Effector memory CD4-positive, alpha-beta T cell (primary cell): ENCODE measurements at regions not wholly inside any gene's neighbourhood (a gene's known extent, or its start where the extent isn't known, plus 50 kb on each side); places are given as distances from the start of the nearest gene placed in this dataset.

Experiments used
- DNase-seq, 3 donors: peaks; one replicate each; pipeline ENCODE4 v3.0.0-alpha.2; 2020
- H3K27ac ChIP-seq: 2 replicates; pipeline ENCODE4 v1.7.0; 2013; ENCODE audit warnings: mild to moderate bottlenecking, low read length, moderate library complexity; ENCODE audit not compliant: insufficient read depth, poor library complexity, severe bottlenecking
- H3K27me3 ChIP-seq: replicated peaks from 2 replicates; pipeline ENCODE4 v1.7.0; 2013; ENCODE audit warnings: mild to moderate bottlenecking, low read length; ENCODE audit not compliant: insufficient read depth, control insufficient read depth, poor library complexity, severe bottlenecking
- H3K36me3 ChIP-seq: 2 replicates; pipeline ENCODE4 v1.7.0; 2013; ENCODE audit warnings: mild to moderate bottlenecking, low read length, moderate library complexity; ENCODE audit not compliant: control insufficient read depth, insufficient read depth
- H3K4me1 ChIP-seq: 2 replicates; pipeline ENCODE4 v1.7.0; 2013; ENCODE audit warnings: low read length, mild to moderate bottlenecking; ENCODE audit not compliant: control insufficient read depth, insufficient read depth, poor library complexity, severe bottlenecking
- H3K4me3 ChIP-seq: 2 replicates; pipeline ENCODE4 v1.7.0; 2013; ENCODE audit warnings: low read length, low read depth, mild to moderate bottlenecking; ENCODE audit not compliant: insufficient read depth, poor library complexity, severe bottlenecking
- H3K9me3 ChIP-seq: 2 replicates; pipeline ENCODE4 v1.7.0; 2013; ENCODE audit warnings: mild to moderate bottlenecking, low read length, moderate library complexity; ENCODE audit not compliant: control insufficient read depth

DNA sequence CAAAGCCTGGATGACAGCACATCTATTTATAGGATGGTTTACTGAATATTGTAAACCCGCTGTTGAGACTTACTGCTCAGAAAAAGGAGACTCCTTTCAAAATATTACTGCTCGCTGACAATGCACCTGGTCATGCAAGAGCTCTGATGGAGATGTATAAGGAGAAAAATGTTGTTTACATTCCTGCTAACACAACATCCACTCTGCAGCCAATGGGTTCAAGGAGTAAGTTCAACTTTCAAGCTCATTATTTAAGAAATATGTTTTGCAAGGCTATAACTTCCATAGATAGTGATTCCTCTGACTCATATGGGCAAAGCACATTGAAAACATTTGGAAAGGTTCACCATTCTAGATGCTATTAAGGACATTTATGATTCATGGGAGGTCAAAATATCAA, 201.7 kb downstream of the SNAPC1 start:
- no peak for DNase-seq
- Histone ChIP-seq H3K4me1 (no peaks in the 10 kb centered on the region), H3K9me3 (no peaks in the 10 kb centered on the region), H3K27me3 (no peaks in the 10 kb centered on the region), H3K4me3 (no peak overlapping the region), H3K27ac (no peak overlapping the region), H3K36me3 (no peaks in the 10 kb centered on the region)

DNA sequence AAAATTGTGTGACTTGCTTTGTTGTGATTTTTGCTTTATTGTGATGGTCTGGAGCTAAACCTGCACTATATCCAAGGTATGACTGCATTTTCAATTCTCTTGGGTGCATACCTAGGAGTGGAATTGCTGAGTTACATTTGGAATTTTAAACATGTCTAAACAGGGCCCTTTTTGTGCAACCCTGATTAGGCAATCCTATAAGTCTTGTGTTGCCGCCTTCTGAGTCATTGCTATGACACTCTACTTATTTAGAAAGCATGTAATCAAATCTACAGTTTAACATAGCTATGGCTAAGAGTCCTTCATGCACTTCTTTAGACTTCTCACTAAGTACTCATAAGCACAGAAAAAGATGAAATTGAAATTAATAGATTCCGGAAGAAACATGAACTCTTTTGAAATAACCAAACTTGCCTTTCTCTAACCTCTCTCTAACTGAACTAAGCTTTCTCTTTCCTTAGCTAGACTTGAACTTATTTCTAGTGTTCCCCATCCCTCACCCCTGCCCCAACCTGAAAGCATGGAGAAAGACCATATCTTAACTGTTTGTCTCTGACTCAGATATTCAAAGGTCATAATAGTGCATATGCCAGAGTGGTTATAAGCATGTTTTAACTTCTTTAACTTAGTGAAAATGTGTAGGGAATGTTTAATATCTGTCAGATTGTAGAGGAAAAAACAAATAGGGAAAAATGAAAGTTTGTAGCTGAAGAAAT, 203.0 kb downstream of the SNAPC1 start:
- H3K27ac ChIP-seq: no peak overlapping the region
- no peak for DNase-seq
- H3K4me3 ChIP-seq: no peak overlapping the region
- no peaks in the 10 kb centered on the region for H3K36me3 ChIP-seq
- H3K27me3 ChIP-seq: no peaks in the 10 kb centered on the region
- no peaks in the 10 kb centered on the region for H3K9me3 ChIP-seq
- H3K4me1 ChIP-seq: no peaks in the 10 kb centered on the region

DNA sequence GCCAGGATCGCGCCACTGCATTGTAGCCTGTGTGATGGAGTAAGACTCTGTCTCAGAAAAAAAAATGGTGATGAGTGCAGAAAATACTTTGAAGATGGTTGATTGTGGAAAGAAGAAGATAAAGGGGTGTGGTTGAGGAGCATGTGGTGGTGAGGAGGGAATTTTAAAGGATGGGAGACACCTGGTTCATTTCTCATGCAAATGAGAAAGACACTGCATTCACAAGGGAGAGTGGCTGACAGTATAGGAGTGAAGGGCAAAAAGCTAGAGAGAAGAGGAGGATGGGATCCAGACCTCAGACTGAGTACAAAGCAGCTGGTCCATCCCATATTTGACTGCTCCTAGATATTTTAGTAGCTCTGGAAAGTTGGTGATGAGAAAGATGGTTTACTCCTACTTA, 206.0 kb downstream of the SNAPC1 start:
- Histone ChIP-seq H3K27me3 (no peaks in the 10 kb centered on the region), H3K9me3 (no peaks in the 10 kb centered on the region), H3K36me3 (no peaks in the 10 kb centered on the region), H3K27ac (no peak overlapping the region), H3K4me1 (no peaks in the 10 kb centered on the region), H3K4me3 (no peak overlapping the region)
- DNase-seq: no peak

DNA sequence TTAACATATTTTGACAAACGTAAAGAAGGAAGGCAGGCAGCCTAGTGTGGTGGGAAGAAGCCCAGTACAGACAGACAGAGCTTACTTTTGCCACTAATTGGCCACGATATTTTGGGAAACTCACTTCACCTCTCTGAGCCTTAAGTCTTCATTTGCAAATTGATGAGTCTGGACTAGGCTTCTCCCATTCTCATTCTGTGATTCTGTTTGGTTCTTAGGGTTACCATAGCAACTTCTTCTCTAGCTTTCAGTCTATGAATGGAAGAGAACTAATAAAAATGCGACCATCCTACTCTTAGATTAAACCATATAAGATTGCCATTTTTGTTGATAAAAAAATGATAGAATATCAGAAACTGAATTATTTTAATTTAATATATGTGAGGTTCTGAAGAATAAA, 210.5 kb downstream of the SNAPC1 start:
- Histone ChIP-seq H3K4me1 (no peaks in the 10 kb centered on the region), H3K36me3 (no peaks in the 10 kb centered on the region), H3K27ac (no peak overlapping the region), H3K27me3 (no peaks in the 10 kb centered on the region), H3K4me3 (no peak overlapping the region), H3K9me3 (no peaks in the 10 kb centered on the region)
- no peak for DNase-seq

DNA sequence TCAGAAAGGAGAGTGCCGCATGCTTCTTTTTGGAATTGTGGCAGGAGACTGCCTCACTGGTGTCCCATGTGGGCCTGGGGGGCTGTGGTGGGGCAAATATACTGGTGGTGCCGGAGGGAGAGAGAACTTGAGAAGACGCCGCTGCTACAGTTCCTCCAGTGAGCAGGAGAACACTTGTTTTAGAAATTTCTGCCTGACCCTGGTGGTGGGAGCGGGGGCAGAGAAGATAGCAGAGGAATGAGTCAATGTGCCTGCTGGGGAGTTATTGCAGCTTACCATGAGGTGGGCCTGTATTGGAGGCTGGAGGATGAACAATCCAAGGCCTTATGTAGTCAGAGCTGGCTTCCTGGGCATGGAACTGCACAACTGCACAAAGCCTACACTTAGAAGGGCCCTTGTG, 211.8 kb downstream of the SNAPC1 start:
- DNase-seq: no peak
- H3K36me3 ChIP-seq: no peaks in the 10 kb centered on the region
- H3K27me3 ChIP-seq: no peaks in the 10 kb centered on the region
- no peaks in the 10 kb centered on the region for H3K9me3 ChIP-seq
- no peak overlapping the region for H3K27ac ChIP-seq
- no peak overlapping the region for H3K4me3 ChIP-seq
- no peaks in the 10 kb centered on the region for H3K4me1 ChIP-seq

DNA sequence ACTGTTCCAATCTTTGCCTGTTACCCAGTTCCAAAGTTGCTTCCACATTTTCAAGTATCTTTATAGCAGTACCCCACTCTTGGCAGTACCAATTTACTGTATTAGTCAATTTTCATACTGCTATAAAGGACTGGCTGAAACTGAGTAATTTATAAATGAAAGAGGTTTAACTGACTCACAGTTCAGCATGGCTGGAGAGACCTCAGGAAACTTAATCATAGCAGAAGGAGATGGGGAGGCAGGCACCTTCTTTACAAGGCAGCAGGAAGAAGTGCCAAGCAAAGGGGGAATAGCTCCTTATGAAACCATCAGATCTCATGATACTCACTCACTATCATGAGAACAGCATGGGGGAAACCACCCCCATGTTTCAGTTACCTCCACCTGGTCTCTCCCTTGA, 215.0 kb downstream of the SNAPC1 start:
- Histone ChIP-seq H3K27me3 (no peaks in the 10 kb centered on the region), H3K4me3 (no peak overlapping the region), H3K4me1 (no peaks in the 10 kb centered on the region), H3K9me3 (no peaks in the 10 kb centered on the region), H3K36me3 (no peaks in the 10 kb centered on the region), H3K27ac (no peak overlapping the region)
- no peak for DNase-seq

DNA sequence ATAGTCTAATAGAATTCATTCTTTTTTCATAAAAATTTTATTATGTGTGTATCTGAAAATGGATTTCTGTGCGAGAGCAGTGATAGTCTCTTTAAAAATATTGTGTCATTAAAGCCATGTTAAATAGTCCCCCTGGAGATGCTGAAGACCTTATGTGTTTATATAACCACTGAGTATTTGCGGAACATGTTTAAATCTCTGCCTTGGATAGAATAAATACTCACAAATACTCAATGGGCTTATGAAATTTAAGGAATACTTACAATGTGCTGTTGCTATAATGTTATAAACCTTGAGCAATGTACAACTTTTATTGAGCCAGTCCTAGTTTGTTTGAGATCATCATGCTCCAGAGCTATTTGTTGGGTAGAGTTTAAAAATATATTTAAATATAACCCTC, 226.0 kb downstream of the SNAPC1 start:
- no peak for DNase-seq
- Histone ChIP-seq H3K36me3 (no peaks in the 10 kb centered on the region), H3K27me3 (no peaks in the 10 kb centered on the region), H3K9me3 (no peaks in the 10 kb centered on the region), H3K4me1 (no peaks in the 10 kb centered on the region), H3K4me3 (no peak overlapping the region), H3K27ac (no peak overlapping the region)

DNA sequence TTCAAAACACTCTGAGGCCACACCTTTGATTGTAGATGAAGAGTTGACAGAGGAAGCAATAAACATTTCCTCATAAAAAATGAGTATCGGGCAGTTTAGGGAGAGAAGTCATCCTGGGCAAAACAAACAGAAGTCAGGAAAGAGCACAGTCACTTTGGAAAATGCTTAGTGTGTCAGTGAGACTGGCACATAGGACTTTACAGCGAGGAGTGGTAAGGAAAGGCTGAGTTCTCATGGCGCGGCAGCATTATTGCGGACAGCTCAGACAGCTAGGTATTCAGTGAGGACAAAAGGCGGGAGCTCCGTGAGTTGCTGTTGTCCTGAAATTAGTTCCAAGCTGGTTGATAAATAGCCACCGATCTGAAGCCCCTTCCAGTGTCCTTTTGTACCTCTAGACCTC, 229.9 kb downstream of the SNAPC1 start:
- H3K27me3 ChIP-seq: no peaks in the 10 kb centered on the region
- no peaks in the 10 kb centered on the region for H3K36me3 ChIP-seq
- no peak for DNase-seq
- H3K4me3 ChIP-seq: no peak overlapping the region
- no peaks in the 10 kb centered on the region for H3K9me3 ChIP-seq
- no peaks in the 10 kb centered on the region for H3K4me1 ChIP-seq
- H3K27ac ChIP-seq: no peak overlapping the region

DNA sequence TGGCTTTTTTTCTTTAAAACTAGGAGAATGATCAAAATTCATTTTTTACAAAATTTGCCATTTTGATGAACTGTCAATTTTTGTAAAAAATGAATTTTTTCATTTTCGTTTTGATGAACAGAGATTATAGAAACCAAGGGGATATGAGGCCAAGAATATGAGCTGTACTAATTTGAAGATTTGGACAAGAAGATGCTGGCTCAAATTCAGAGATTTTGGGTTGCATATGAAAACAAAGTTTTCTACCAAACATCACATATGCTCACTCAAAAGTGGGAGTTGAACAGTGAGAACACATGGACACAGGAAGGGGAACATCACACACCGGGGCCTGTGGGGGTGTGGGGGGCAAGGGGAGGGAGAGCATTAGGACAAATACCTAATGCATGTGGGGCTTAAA, 230.7 kb downstream of the SNAPC1 start:
- Histone ChIP-seq H3K27me3 (no peaks in the 10 kb centered on the region), H3K4me1 (no peaks in the 10 kb centered on the region), H3K9me3 (no peaks in the 10 kb centered on the region), H3K36me3 (no peaks in the 10 kb centered on the region), H3K27ac (no peak overlapping the region), H3K4me3 (no peak overlapping the region)
- no peak for DNase-seq

DNA sequence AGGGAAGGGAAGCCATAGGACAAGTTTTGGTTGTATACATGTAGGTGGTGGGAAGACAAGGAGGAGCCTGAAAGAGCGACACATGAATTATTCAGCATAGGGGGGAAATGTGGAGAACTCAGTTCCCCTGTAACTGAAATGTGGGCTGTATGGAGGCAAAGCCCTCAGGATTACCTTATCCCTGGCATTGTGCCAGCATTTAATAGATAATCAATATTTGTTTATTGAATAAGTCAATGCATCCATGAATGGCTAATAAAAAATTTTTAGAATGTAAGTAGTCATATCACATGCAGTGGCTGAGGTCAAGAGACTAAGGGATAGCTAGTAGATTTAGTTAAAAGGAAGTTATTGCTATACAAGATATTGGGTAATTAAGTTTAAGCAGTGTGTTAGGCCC, 232.4 kb downstream of the SNAPC1 start:
- Histone ChIP-seq H3K27me3 (no peaks in the 10 kb centered on the region), H3K27ac (no peak overlapping the region), H3K4me1 (no peaks in the 10 kb centered on the region), H3K4me3 (no peak overlapping the region), H3K36me3 (no peaks in the 10 kb centered on the region), H3K9me3 (no peaks in the 10 kb centered on the region)
- no peak for DNase-seq
